Nephron (organoid): ENCODE measurements at regions not wholly inside any gene's neighbourhood (a gene's known extent, or its start where the extent isn't known, plus 50 kb on each side); places are given as distances from the start of the nearest gene placed in this dataset.
"Not testable (repeated sequence)": the region's sequence is repeated elsewhere in the genome, so short reads cannot be mapped to it uniquely, and the experiment has no call there.

Source experiments
- H3K27ac Mint-ChIP-seq, 3 experiments: 2 replicates each; pipeline ENCODE4 v1.8.0; 2020; ENCODE audit warnings: mixed read lengths in 3 of 3, mild to moderate bottlenecking in 2 of 3, moderate library complexity in 1 of 3
- H3K27me3 Mint-ChIP-seq: 2 replicates; pipeline ENCODE4 v1.8.0; 2021; ENCODE audit warnings: low read depth, mild to moderate bottlenecking, moderate library complexity, mixed read lengths
- H3K36me3 Mint-ChIP-seq: 2 replicates; pipeline ENCODE4 v1.8.0; 2020; ENCODE audit warnings: low read depth, mixed read lengths
- H3K4me1 Mint-ChIP-seq: 2 replicates; pipeline ENCODE4 v1.8.0; 2020; ENCODE audit warnings: mixed read lengths
- H3K4me3 Mint-ChIP-seq, 3 experiments: 2 replicates each; pipeline ENCODE4 v1.8.0; 2020; ENCODE audit warnings: mild to moderate bottlenecking in 3 of 3, mixed read lengths in 3 of 3, moderate library complexity in 2 of 3
- H3K9me3 Mint-ChIP-seq: 2 replicates; pipeline ENCODE4 v1.8.0; 2020; ENCODE audit warnings: mixed read lengths
- CTCF ChIP-seq, 3 experiments: fragments of 200-600 bp; sonication (generic); IDR thresholded peaks; one replicate each; pipeline ENCODE4 v1.5.0; 2021; ENCODE audit warnings: antibody characterized with exemption in 3 of 3; ENCODE audit not compliant: unreplicated experiment in 3 of 3

GRCh38 chr7:155384751-155385150 is 73.2 kb upstream of the EN2 start:
- H3K9me3 Mint-ChIP-seq: no peaks in the 10 kb centered on the region
- no peak for TF ChIP-seq CTCF (IDR thresholded peaks at IDR 0.05; ENCODE audit: unreplicated experiment in 3 of 3)
- peaks cover 19% of the 10 kb centered on the region for H3K4me1 Mint-ChIP-seq
- no peaks in the 10 kb centered on the region for H3K36me3 Mint-ChIP-seq
- H3K4me3 Mint-ChIP-seq: no peak overlapping the region
- no peak overlapping the region for H3K27ac Mint-ChIP-seq
- peaks cover 96% of the 10 kb centered on the region for H3K27me3 Mint-ChIP-seq

GRCh38 chr7:155385182-155385581 is 72.7 kb upstream of the EN2 start:
- not testable (repeated sequence) for H3K27ac Mint-ChIP-seq, H3K9me3 Mint-ChIP-seq, H3K36me3 Mint-ChIP-seq, H3K4me3 Mint-ChIP-seq
- Mint-ChIP-seq H3K27me3 (peaks cover 93% of the 10 kb centered on the region), H3K4me1 (peaks cover 16% of the 10 kb centered on the region)

- Mint-ChIP-seq H3K36me3 (no peaks in the 10 kb centered on the region), H3K4me1 (peaks cover 5% of the 10 kb centered on the region), H3K27me3 (peaks cover 87% of the 10 kb centered on the region), H3K9me3 (no peaks in the 10 kb centered on the region), H3K4me3 (no peak overlapping the region), H3K27ac (no peak overlapping the region)
- no peak for TF ChIP-seq CTCF (IDR thresholded peaks at IDR 0.05; ENCODE audit: unreplicated experiment in 3 of 3)
Measured at GRCh38 chr7:155386608-155387007, 71.3 kb upstream of the EN2 start.

GRCh38 chr7:155387066-155387620 is 70.8 kb upstream of the EN2 start:
- Mint-ChIP-seq H3K27me3 (peaks cover 86% of the 10 kb centered on the region), H3K27ac (no peak overlapping the region), H3K4me3 (no peak overlapping the region), H3K36me3 (no peaks in the 10 kb centered on the region), H3K9me3 (no peaks in the 10 kb centered on the region), H3K4me1 (peaks cover under 1% of the 10 kb centered on the region)
- TF ChIP-seq CTCF (IDR thresholded peaks at IDR 0.05; ENCODE audit: unreplicated experiment in 3 of 3): no peak

GRCh38 chr7:155388561-155388960 is 69.4 kb upstream of the EN2 start:
- no peak overlapping the region for H3K27ac Mint-ChIP-seq
- peaks cover 79% of the 10 kb centered on the region for H3K27me3 Mint-ChIP-seq
- no peaks in the 10 kb centered on the region for H3K4me1 Mint-ChIP-seq
- no peak overlapping the region for H3K4me3 Mint-ChIP-seq
- H3K9me3 Mint-ChIP-seq: no peaks in the 10 kb centered on the region
- TF ChIP-seq CTCF (IDR thresholded peaks at IDR 0.05; ENCODE audit: unreplicated experiment in 3 of 3): no peak
- no peaks in the 10 kb centered on the region for H3K36me3 Mint-ChIP-seq

GRCh38 chr7:155391414-155391813 is 66.5 kb upstream of the EN2 start:
- H3K27me3 Mint-ChIP-seq: peaks cover 71% of the 10 kb centered on the region
- no peak overlapping the region for H3K4me3 Mint-ChIP-seq
- no peaks in the 10 kb centered on the region for H3K36me3 Mint-ChIP-seq
- H3K4me1 Mint-ChIP-seq: no peaks in the 10 kb centered on the region
- no peaks in the 10 kb centered on the region for H3K9me3 Mint-ChIP-seq
- no peak for TF ChIP-seq CTCF (IDR thresholded peaks at IDR 0.05; ENCODE audit: unreplicated experiment in 3 of 3)
- no peak overlapping the region for H3K27ac Mint-ChIP-seq
